ENCODE measurements at regions not wholly inside any gene's neighbourhood (a gene's known extent, or its start where the extent isn't known, plus 50 kb on each side); places are given as distances from the start of the nearest gene placed in this dataset.

DNA sequence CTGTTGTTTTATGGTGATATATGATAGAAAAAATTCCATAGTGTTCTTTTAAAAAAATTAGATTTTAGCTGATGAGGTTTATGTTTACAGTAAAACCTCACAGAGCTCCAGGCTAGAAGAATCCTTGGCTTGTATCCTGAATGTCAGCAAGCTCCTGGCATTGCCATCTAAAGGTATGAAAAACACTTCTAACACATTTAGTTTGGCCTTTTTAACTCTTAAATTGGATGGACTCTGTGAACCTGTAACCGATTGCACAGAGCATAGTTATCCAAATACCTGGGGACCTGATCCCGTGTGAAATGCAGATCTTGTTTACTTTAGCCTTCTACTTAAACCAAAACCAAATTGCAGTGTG, 241.1 kb upstream of the DCN start:
- no peak for DNase-seq (ENCODE audit: low spot score)
- TF ChIP-seq, protein P1, sequence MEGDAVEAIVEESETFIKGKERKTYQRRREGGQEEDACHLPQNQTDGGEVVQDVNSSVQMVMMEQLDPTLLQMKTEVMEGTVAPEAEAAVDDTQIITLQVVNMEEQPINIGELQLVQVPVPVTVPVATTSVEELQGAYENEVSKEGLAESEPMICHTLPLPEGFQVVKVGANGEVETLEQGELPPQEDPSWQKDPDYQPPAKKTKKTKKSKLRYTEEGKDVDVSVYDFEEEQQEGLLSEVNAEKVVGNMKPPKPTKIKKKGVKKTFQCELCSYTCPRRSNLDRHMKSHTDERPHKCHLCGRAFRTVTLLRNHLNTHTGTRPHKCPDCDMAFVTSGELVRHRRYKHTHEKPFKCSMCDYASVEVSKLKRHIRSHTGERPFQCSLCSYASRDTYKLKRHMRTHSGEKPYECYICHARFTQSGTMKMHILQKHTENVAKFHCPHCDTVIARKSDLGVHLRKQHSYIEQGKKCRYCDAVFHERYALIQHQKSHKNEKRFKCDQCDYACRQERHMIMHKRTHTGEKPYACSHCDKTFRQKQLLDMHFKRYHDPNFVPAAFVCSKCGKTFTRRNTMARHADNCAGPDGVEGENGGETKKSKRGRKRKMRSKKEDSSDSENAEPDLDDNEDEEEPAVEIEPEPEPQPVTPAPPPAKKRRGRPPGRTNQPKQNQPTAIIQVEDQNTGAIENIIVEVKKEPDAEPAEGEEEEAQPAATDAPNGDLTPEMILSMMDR (IDR thresholded peaks at IDR 0.05; ENCODE audit: borderline replicate concordance, control extremely low read depth, extremely low read depth, insufficient read depth, missing control alignments), result no peak
- in situ Hi-C loops (cut with MboI; ENCODE audit: low sequenced_read_pairs, unreplicated experiment), result no loop called here

- DNase-seq (ENCODE audit: low spot score), result no peak
- in situ Hi-C loops (cut with MboI; ENCODE audit: low sequenced_read_pairs, unreplicated experiment), result no loop called here
- TF ChIP-seq, protein P1 (IDR thresholded peaks at IDR 0.05; ENCODE audit: borderline replicate concordance, control extremely low read depth, extremely low read depth, insufficient read depth, missing control alignments), result no peak
These were observed 240.4 kb upstream of the DCN start for GRCh38 chr12:91422811-91423692.

GRCh38 chr12:91422127-91422526, 239.5 kb upstream of the DCN start:
- in situ Hi-C loops (cut with MboI; ENCODE audit: low sequenced_read_pairs, unreplicated experiment), result no loop called here
- TF ChIP-seq, protein P1 (IDR thresholded peaks at IDR 0.05; ENCODE audit: borderline replicate concordance, control extremely low read depth, extremely low read depth, insufficient read depth, missing control alignments), result no peak
- DNase-seq (ENCODE audit: low spot score), result no peak

DNA sequence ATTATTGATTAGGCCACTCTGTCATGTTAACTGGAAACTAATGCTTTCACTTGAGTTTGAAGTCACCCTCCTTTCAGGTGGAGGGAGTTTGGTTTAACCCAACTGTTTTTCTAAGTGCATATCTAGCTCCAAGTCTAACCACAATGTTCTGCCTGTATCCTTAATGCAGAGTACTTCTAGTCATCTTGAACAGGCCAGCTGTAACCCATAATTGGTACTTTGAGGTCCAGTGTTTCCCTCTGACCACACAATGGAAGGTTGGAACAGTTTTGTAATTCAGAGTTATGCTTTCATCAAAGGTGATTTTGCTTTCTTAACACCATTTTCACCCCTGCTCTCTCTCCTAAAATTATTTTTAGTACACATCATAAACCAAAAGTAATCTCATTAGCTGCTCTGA, 237.2 kb upstream of the DCN start:
- TF ChIP-seq, protein P1 (IDR thresholded peaks at IDR 0.05; ENCODE audit: borderline replicate concordance, control extremely low read depth, extremely low read depth, insufficient read depth, missing control alignments), result no peak
- no peak for DNase-seq (ENCODE audit: low spot score)
- in situ Hi-C loops (cut with MboI; ENCODE audit: low sequenced_read_pairs, unreplicated experiment), result no loop called here

- in situ Hi-C loops (cut with MboI; ENCODE audit: low sequenced_read_pairs, unreplicated experiment), result no loop called here
- TF ChIP-seq, protein P1 (IDR thresholded peaks at IDR 0.05; ENCODE audit: borderline replicate concordance, control extremely low read depth, extremely low read depth, insufficient read depth, missing control alignments), result no peak
- no peak for DNase-seq (ENCODE audit: low spot score)
These were observed 235.8 kb upstream of the DCN start for GRCh38 chr12:91418221-91419090.

GRCh38 chr12:91417650-91418049, 235.0 kb upstream of the DCN start:
- in situ Hi-C loops (cut with MboI; ENCODE audit: low sequenced_read_pairs, unreplicated experiment), result no loop called here
- DNase-seq (ENCODE audit: low spot score), result no peak
- TF ChIP-seq, protein P1 (IDR thresholded peaks at IDR 0.05; ENCODE audit: borderline replicate concordance, control extremely low read depth, extremely low read depth, insufficient read depth, missing control alignments), result no peak

Measured in GM13976 (cell line).